ENCODE measurements at regions not wholly inside any gene's neighbourhood (a gene's known extent, or its start where the extent isn't known, plus 50 kb on each side); places are given as distances from the start of the nearest gene placed in this dataset.

GRCh38 chr6:71768356-71768755 is 118.0 kb upstream of the RIMS1 start:
- POLR2A ChIA-PET, result no interaction called here
- H3K4me2 ChIP-seq (ENCODE audit: control insufficient read depth, insufficient read depth), result no peak overlapping the region
- ATAC-seq (no peak), FAIRE-seq (no peak), DNase-seq (ENCODE audit: low read depth, low spot score) (no peak)
- RAD21 ChIA-PET (ENCODE audit: unreplicated experiment), result no interaction called here
- in situ Hi-C loops (cut with MboI), result no loop called here
- no peaks in the 10 kb centered on the region for H4K20me1 ChIP-seq (ENCODE audit: control insufficient read depth, insufficient read depth)
- no peak overlapping the region for H2AFZ ChIP-seq (ENCODE audit: control insufficient read depth, low read depth, low read length)
- no peaks in the 10 kb centered on the region for H3K27me3 ChIP-seq (replicated peaks in 1 of 2; ENCODE audit: control insufficient read depth in 2 of 2, insufficient read depth in 2 of 2, low read length in 1 of 2)
- intact Hi-C loops (cut with micrococcal nuclease; ENCODE audit: unreplicated experiment), result no loop called here
- H3K27ac ChIP-seq (ENCODE audit: control insufficient read depth, insufficient read depth), result no peak overlapping the region
- no peaks in the 10 kb centered on the region for H3K9me3 ChIP-seq (replicated peaks; ENCODE audit: control insufficient read depth, insufficient read depth, low read length)
- H3K36me3 ChIP-seq (ENCODE audit: control insufficient read depth in 2 of 2, insufficient read depth in 2 of 2, low read length in 1 of 2), result no peaks in the 10 kb centered on the region
- 0% methylated on average over 1 of the region's 1 CpG for WGBS (ENCODE audit: insufficient coverage, insufficient replicate concordance, low lambda C conversion rate, missing lambda C conversion rate)
- no peak overlapping the region for H3K4me3 ChIP-seq
- BruUV-seq (replicated peaks), result no TSS peak
- no peaks in the 10 kb centered on the region for H3K4me1 ChIP-seq (ENCODE audit: control insufficient read depth, insufficient read depth, low read length)
- H3K79me2 ChIP-seq (ENCODE audit: control insufficient read depth, insufficient read depth, low read length), result no peaks in the 10 kb centered on the region
- H3K9ac ChIP-seq (ENCODE audit: control insufficient read depth, insufficient read depth, low read length), result no peak overlapping the region
- no peak for TF ChIP-seq ZBED1 (IDR thresholded peaks at IDR 0.05; ENCODE audit: borderline replicate concordance)
- no peak for TF ChIP-seq SUZ12 (IDR thresholded peaks at IDR 0.05; ENCODE audit: unreplicated experiment)
- no peak for TF ChIP-seq RB1 (IDR thresholded peaks at IDR 0.05; ENCODE audit: borderline replicate concordance)
- no peak for TF ChIP-seq EGR1 (IDR thresholded peaks at IDR 0.05; ENCODE audit: borderline replicate concordance in 1 of 2, low read depth in 2 of 2, low read length in 2 of 2)
- no peak for TF ChIP-seq SREBF1 (IDR thresholded peaks at IDR 0.05; ENCODE audit: low read length)
- TF ChIP-seq TARDBP (IDR thresholded peaks at IDR 0.05; ENCODE audit: borderline replicate concordance), result no peak
- SMC1A ChIA-PET (ENCODE audit: uncharacterized antibody, unreplicated experiment), result interaction anchor here (0.8 kb wide), 1 partner anchor 12 kb away, joined by 3 read pairs; no protein-coding TSS in a partner anchor
- CTCF ChIA-PET, result no interaction called here

- 56% methylated on average over 1 of the region's 1 CpG for whole genome bisulfite sequencing (ENCODE audit: insufficient coverage, insufficient replicate concordance, low lambda C conversion rate, missing lambda C conversion rate)
- TF ChIP-seq POLR2A (IDR thresholded peaks at IDR 0.05; ENCODE audit: low read depth, low read length) (no peak), STAT3 (IDR thresholded peaks at IDR 0.05; ENCODE audit: low read depth, low read length) (no peak), RAD21 (IDR thresholded peaks at IDR 0.05; ENCODE audit: insufficient read depth, low read depth, low read length) (no peak), PAX5 (IDR thresholded peaks at IDR 0.05; ENCODE audit: borderline replicate concordance, low read depth, low read length) (no peak), NR2C1 (IDR thresholded peaks at IDR 0.05) (no peak), ZBTB40 (IDR thresholded peaks at IDR 0.05; ENCODE audit: borderline replicate concordance) (no peak), TCF3 (IDR thresholded peaks at IDR 0.05; ENCODE audit: borderline replicate concordance, insufficient read depth, low read depth, low read length) (no peak), MEF2B (IDR thresholded peaks at IDR 0.05; ENCODE audit: partially characterized antibody, poor library complexity, severe bottlenecking) (no peak), MAX (IDR thresholded peaks at IDR 0.05; ENCODE audit: low read depth, low read length) (no peak), SIX5 (IDR thresholded peaks at IDR 0.05; ENCODE audit: low read depth, low read length, severe bottlenecking) (no peak)
Observed at GRCh38 chr6:71808865-71809264, 77.5 kb upstream of the RIMS1 start.

More at GRCh38 chr6:71808865-71809264, 77.5 kb upstream of the RIMS1 start:
- H3K36me3 ChIP-seq (ENCODE audit: control insufficient read depth in 2 of 2, insufficient read depth in 2 of 2, low read length in 1 of 2), result no peaks in the 10 kb centered on the region
- SMC1A ChIA-PET (ENCODE audit: uncharacterized antibody, unreplicated experiment), result no interaction called here
- POLR2A ChIA-PET, result no interaction called here
- no peak for DNase-seq (ENCODE audit: low read depth, low spot score)
- no peaks in the 10 kb centered on the region for H3K9me3 ChIP-seq (replicated peaks; ENCODE audit: control insufficient read depth, insufficient read depth, low read length)
- H3K4me2 ChIP-seq (ENCODE audit: control insufficient read depth, insufficient read depth), result no peak overlapping the region
- H2AFZ ChIP-seq (ENCODE audit: control insufficient read depth, low read depth, low read length), result no peak overlapping the region
- H3K4me3 ChIP-seq, result no peak overlapping the region
- RAD21 ChIA-PET (ENCODE audit: unreplicated experiment), result no interaction called here
- no peak for FAIRE-seq
- H3K79me2 ChIP-seq (ENCODE audit: control insufficient read depth, insufficient read depth, low read length), result no peaks in the 10 kb centered on the region
- no peak overlapping the region for H3K27ac ChIP-seq (ENCODE audit: control insufficient read depth, insufficient read depth)
- intact Hi-C loops (cut with micrococcal nuclease; ENCODE audit: unreplicated experiment) (no loop called here), in situ Hi-C loops (cut with MboI) (no loop called here)
- no peak overlapping the region for H3K9ac ChIP-seq (ENCODE audit: control insufficient read depth, insufficient read depth, low read length)
- H3K27me3 ChIP-seq (replicated peaks in 1 of 2; ENCODE audit: control insufficient read depth in 2 of 2, insufficient read depth in 2 of 2, low read length in 1 of 2), result no peaks in the 10 kb centered on the region
- CTCF ChIA-PET, result no interaction called here
- no peaks in the 10 kb centered on the region for H4K20me1 ChIP-seq (ENCODE audit: control insufficient read depth, insufficient read depth)
- no peaks in the 10 kb centered on the region for H3K4me1 ChIP-seq (ENCODE audit: control insufficient read depth, insufficient read depth, low read length)
- ATAC-seq, result no peak
- no TSS peak for BruUV-seq (replicated peaks)
